ENCODE measurements at regions not wholly inside any gene's neighbourhood (a gene's known extent, or its start where the extent isn't known, plus 50 kb on each side); places are given as distances from the start of the nearest gene placed in this dataset.

DNA sequence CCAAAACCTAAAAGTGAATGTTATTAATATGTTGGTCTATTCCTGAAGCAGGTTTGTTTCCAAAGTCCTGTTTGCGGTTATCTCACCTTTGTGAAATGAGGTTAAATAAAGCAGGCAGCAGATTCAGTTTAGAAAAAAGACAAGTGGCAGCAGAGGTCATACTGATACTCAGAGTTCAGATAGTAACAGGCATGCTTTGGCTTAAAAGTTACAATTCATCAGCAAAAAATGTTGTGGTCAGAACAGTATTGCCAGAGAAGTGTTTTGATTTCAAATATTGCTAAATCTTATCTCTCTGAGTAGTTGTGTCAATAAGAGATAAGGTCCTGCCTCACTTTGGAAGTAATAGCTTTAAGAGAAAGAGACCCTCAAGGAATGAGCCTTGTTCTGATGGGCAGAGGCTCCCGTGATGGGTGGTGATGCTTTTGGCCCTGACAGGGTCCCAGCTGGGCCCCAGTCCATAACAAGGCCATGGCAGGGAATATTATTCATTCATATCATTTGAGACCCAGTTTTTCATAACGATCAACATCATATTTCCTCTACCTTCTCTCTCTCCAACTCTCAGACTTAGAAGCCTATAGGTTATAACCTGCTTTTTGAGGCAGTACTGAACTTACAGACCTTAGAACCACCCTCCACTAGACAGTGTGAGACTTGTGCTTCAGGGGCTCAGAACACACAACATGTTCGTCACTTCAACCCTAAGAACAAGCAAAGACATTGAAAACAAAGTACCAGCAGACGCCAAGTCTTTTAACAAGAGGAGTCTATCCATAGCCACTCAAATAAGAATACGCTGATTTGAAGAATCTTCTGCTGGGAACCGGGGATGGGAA lies 58.5 kb upstream of the AHR start:
- H3K36me3 ChIP-seq (ENCODE audit: control insufficient read depth, insufficient read depth, low read length) = no peaks in the 10 kb centered on the region
- peak; percentile 57 to 85 for DNase-seq (ENCODE audit: low read depth in 2 of 2)
- no peaks in the 10 kb centered on the region for H3K27me3 ChIP-seq (ENCODE audit: control insufficient read depth, insufficient read depth, low read length)
- H3K79me2 ChIP-seq (ENCODE audit: control insufficient read depth, insufficient read depth, low read length) = no peaks in the 10 kb centered on the region
- H3K27ac ChIP-seq (ENCODE audit: insufficient read depth, low read length) = no peak overlapping the region
- no peak overlapping the region for H2AFZ ChIP-seq (ENCODE audit: low read length)
- no peaks in the 10 kb centered on the region for H4K20me1 ChIP-seq (ENCODE audit: control insufficient read depth, extremely low read depth, insufficient read depth, low read length)
- no peaks in the 10 kb centered on the region for H3K4me1 ChIP-seq (ENCODE audit: control insufficient read depth, extremely low read depth, insufficient read depth, low read length)
- no peak overlapping the region for H3K4me2 ChIP-seq (ENCODE audit: extremely low read depth, insufficient read depth, low read length)
- no peak overlapping the region for H3K4me3 ChIP-seq (replicated peaks in 1 of 4; ENCODE audit: control extremely low read depth in 1 of 4, insufficient read depth in 1 of 4, low read depth in 3 of 4, low read length in 4 of 4)
- H3K9me3 ChIP-seq (ENCODE audit: control insufficient read depth, insufficient read depth, low read depth, low read length) = no peaks in the 10 kb centered on the region
- TF ChIP-seq EZH2 (IDR thresholded peaks at IDR 0.05; ENCODE audit: low read length, missing control alignments) = no peak
- TF ChIP-seq, protein P1, sequence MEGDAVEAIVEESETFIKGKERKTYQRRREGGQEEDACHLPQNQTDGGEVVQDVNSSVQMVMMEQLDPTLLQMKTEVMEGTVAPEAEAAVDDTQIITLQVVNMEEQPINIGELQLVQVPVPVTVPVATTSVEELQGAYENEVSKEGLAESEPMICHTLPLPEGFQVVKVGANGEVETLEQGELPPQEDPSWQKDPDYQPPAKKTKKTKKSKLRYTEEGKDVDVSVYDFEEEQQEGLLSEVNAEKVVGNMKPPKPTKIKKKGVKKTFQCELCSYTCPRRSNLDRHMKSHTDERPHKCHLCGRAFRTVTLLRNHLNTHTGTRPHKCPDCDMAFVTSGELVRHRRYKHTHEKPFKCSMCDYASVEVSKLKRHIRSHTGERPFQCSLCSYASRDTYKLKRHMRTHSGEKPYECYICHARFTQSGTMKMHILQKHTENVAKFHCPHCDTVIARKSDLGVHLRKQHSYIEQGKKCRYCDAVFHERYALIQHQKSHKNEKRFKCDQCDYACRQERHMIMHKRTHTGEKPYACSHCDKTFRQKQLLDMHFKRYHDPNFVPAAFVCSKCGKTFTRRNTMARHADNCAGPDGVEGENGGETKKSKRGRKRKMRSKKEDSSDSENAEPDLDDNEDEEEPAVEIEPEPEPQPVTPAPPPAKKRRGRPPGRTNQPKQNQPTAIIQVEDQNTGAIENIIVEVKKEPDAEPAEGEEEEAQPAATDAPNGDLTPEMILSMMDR (conservative IDR thresholded peaks at IDR 0.05 in 1 of 2, IDR thresholded peaks at IDR 0.05 in 1 of 2; ENCODE audit: low read depth in 1 of 2, low read length in 2 of 2) = no peak
- no peak overlapping the region for H3K9ac ChIP-seq (ENCODE audit: insufficient read depth, low read length)

DNA sequence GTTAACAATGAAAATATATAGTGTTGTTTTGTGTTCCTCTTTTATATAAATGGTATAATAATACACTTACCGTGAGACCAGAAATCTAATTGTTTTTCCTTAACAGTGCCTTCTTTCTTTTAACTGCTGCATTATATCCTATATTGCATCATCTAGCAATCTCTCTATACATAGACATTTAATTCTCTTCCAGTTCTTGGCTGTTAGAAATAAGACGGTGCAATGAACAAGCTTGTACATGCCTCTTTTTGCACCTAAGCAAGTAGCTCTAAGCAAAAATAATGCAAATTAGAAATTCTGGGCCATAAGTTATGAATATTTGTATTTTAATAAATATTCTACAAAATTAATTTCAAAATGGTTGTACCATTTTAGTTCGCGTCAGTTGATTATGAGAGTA lies 55.9 kb upstream of the AHR start:
- DNase-seq (ENCODE audit: low read depth in 2 of 2) = no peak

DNA sequence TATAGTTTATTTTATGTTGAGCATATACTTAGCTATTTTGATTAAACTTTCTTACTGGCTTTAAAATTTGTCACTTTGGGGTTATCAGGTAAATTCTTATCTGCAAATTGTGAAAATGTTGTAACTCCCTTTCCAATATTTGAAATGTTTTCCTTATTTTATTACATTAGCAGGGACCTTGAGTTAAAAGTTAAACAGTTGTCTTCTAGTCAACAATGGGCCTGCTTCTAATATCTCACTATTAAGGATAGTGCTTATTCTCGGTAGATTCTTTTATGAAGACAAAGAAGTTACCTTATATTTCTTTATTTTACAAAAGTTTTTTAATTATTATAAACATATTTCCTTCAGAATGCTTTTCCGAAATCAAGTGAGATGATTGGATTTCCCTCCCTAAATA lies 53.7 kb upstream of the AHR start:
- Histone ChIP-seq H3K4me2 (ENCODE audit: extremely low read depth, insufficient read depth, low read length) (no peak overlapping the region), H3K4me1 (ENCODE audit: control insufficient read depth, extremely low read depth, insufficient read depth, low read length) (no peaks in the 10 kb centered on the region), H3K36me3 (ENCODE audit: control insufficient read depth, insufficient read depth, low read length) (no peaks in the 10 kb centered on the region)

More for the DNA sequence above, 55.9 kb upstream of the AHR start:
- TF ChIP-seq EZH2 (IDR thresholded peaks at IDR 0.05; ENCODE audit: low read length, missing control alignments) = no peak
- TF ChIP-seq, protein P1 (conservative IDR thresholded peaks at IDR 0.05 in 1 of 2, IDR thresholded peaks at IDR 0.05 in 1 of 2; ENCODE audit: low read depth in 1 of 2, low read length in 2 of 2) = no peak
- no peaks in the 10 kb centered on the region for H4K20me1 ChIP-seq (ENCODE audit: control insufficient read depth, extremely low read depth, insufficient read depth, low read length)
- H3K36me3 ChIP-seq (ENCODE audit: control insufficient read depth, insufficient read depth, low read length) = no peaks in the 10 kb centered on the region
- H3K4me1 ChIP-seq (ENCODE audit: control insufficient read depth, extremely low read depth, insufficient read depth, low read length) = no peaks in the 10 kb centered on the region
- no peak overlapping the region for H3K4me3 ChIP-seq (replicated peaks in 1 of 4; ENCODE audit: control extremely low read depth in 1 of 4, insufficient read depth in 1 of 4, low read depth in 3 of 4, low read length in 4 of 4)
- H2AFZ ChIP-seq (ENCODE audit: low read length) = no peak overlapping the region
- no peaks in the 10 kb centered on the region for H3K27me3 ChIP-seq (ENCODE audit: control insufficient read depth, insufficient read depth, low read length)
- H3K79me2 ChIP-seq (ENCODE audit: control insufficient read depth, insufficient read depth, low read length) = no peaks in the 10 kb centered on the region
- no peak overlapping the region for H3K4me2 ChIP-seq (ENCODE audit: extremely low read depth, insufficient read depth, low read length)
- no peaks in the 10 kb centered on the region for H3K9me3 ChIP-seq (ENCODE audit: control insufficient read depth, insufficient read depth, low read depth, low read length)
- H3K27ac ChIP-seq (ENCODE audit: insufficient read depth, low read length) = no peak overlapping the region
- H3K9ac ChIP-seq (ENCODE audit: insufficient read depth, low read length) = no peak overlapping the region

More for the DNA sequence above, 53.7 kb upstream of the AHR start:
- no peak overlapping the region for H2AFZ ChIP-seq (ENCODE audit: low read length)
- no peaks in the 10 kb centered on the region for H3K79me2 ChIP-seq (ENCODE audit: control insufficient read depth, insufficient read depth, low read length)
- no peak for DNase-seq (ENCODE audit: low read depth in 2 of 2)
- no peaks in the 10 kb centered on the region for H3K27me3 ChIP-seq (ENCODE audit: control insufficient read depth, insufficient read depth, low read length)
- no peak overlapping the region for H3K27ac ChIP-seq (ENCODE audit: insufficient read depth, low read length)
- no peak overlapping the region for H3K4me3 ChIP-seq (replicated peaks in 1 of 4; ENCODE audit: control extremely low read depth in 1 of 4, insufficient read depth in 1 of 4, low read depth in 3 of 4, low read length in 4 of 4)
- no peaks in the 10 kb centered on the region for H3K9me3 ChIP-seq (ENCODE audit: control insufficient read depth, insufficient read depth, low read depth, low read length)
- H4K20me1 ChIP-seq (ENCODE audit: control insufficient read depth, extremely low read depth, insufficient read depth, low read length) = no peaks in the 10 kb centered on the region
- TF ChIP-seq EZH2 (IDR thresholded peaks at IDR 0.05; ENCODE audit: low read length, missing control alignments) = no peak
- TF ChIP-seq, protein P1 (conservative IDR thresholded peaks at IDR 0.05 in 1 of 2, IDR thresholded peaks at IDR 0.05 in 1 of 2; ENCODE audit: low read depth in 1 of 2, low read length in 2 of 2) = no peak
- no peak overlapping the region for H3K9ac ChIP-seq (ENCODE audit: insufficient read depth, low read length)

Measured in fibroblast of lung (primary cell).